Loucy (cell line): ENCODE measurements at regions not wholly inside any gene's neighbourhood (a gene's known extent, or its start where the extent isn't known, plus 50 kb on each side); places are given as distances from the start of the nearest gene placed in this dataset.

Experiments used
- H2AFZ ChIP-seq: fragments of 200-600 bp; sonication (generic); 2 replicates; pipeline ENCODE4 v1.6.0; 2016; ENCODE audit warnings: antibody characterized with exemption, mild to moderate bottlenecking, low read length, moderate library complexity
- H3F3A ChIP-seq: fragments of 200-600 bp; 2 replicates; pipeline ENCODE4 v1.6.0; 2016; ENCODE audit warnings: antibody characterized with exemption, low read depth, mild to moderate bottlenecking
- H3K27me3 ChIP-seq: fragments of 200-600 bp; sonication (generic); 2 replicates; pipeline ENCODE4 v1.6.1; 2014; ENCODE audit warnings: low read length, mild to moderate bottlenecking; ENCODE audit not compliant: insufficient read depth, poor library complexity, severe bottlenecking
- H3K36me3 ChIP-seq: fragments of 200-600 bp; sonication (generic); 2 replicates; pipeline ENCODE4 v1.6.1; 2016; ENCODE audit warnings: low read length; ENCODE audit not compliant: insufficient read depth
- H3K4me1 ChIP-seq: fragments of 200-600 bp; sonication (generic); 2 replicates; pipeline ENCODE4 v1.5.1; 2014; ENCODE audit warnings: low read length, mild to moderate bottlenecking; ENCODE audit not compliant: insufficient read depth, poor library complexity, severe bottlenecking
- H3K4me2 ChIP-seq: fragments of 200-600 bp; sonication (generic); 2 replicates; pipeline ENCODE4 v1.6.0; 2014; ENCODE audit warnings: antibody characterized with exemption, low read length, low read depth, mild to moderate bottlenecking; ENCODE audit not compliant: poor library complexity, severe bottlenecking
- H3K4me3 ChIP-seq: fragments of 200-600 bp; sonication (generic); 2 replicates; pipeline ENCODE4 v1.5.1; 2014; ENCODE audit warnings: low read length, mild to moderate bottlenecking, mixed read lengths; ENCODE audit not compliant: poor library complexity, severe bottlenecking
- H3K79me2 ChIP-seq: fragments of 200-600 bp; sonication (generic); 2 replicates; pipeline ENCODE4 v1.6.1; 2014; ENCODE audit warnings: low read length; ENCODE audit not compliant: insufficient read depth
- H3K9ac ChIP-seq: fragments of 200-600 bp; sonication (generic); 2 replicates; pipeline ENCODE4 v1.6.0; 2014; ENCODE audit warnings: mild to moderate bottlenecking, low read depth, low read length, moderate library complexity; ENCODE audit not compliant: poor library complexity, severe bottlenecking
- H3K9me2 ChIP-seq: fragments of 200-600 bp; sonication (generic); replicated peaks from 2 replicates; pipeline ENCODE4 v1.6.1; 2016; ENCODE audit warnings: low read depth, low read length, mixed read lengths
- H3K9me3 ChIP-seq: fragments of 200-600 bp; sonication (generic); 2 replicates; pipeline ENCODE4 v1.6.1; 2014; ENCODE audit warnings: mild to moderate bottlenecking, antibody characterized with exemption, low read length, low read depth; ENCODE audit not compliant: insufficient read depth
- H4K20me1 ChIP-seq: fragments of 200-600 bp; sonication (generic); 2 replicates; pipeline ENCODE4 v1.6.0; 2014; ENCODE audit warnings: antibody characterized with exemption, low read length, mild to moderate bottlenecking; ENCODE audit not compliant: insufficient read depth, poor library complexity, severe bottlenecking
- EZH2phosphoT487 ChIP-seq: fragments of 200-600 bp; IDR thresholded peaks from 2 replicates; pipeline ENCODE4 v1.6.1; 2018; ENCODE audit warnings: antibody characterized with exemption, mild to moderate bottlenecking, moderate library complexity, borderline replicate concordance
- TF ChIP-seq, protein P1 (sequence below): fragments of 200-600 bp; sonication (generic); conservative IDR thresholded peaks from 2 replicates; pipeline ENCODE4 v1.5.1; 2014; ENCODE audit warnings: mild to moderate bottlenecking, antibody characterized with exemption, low read length

DNA sequence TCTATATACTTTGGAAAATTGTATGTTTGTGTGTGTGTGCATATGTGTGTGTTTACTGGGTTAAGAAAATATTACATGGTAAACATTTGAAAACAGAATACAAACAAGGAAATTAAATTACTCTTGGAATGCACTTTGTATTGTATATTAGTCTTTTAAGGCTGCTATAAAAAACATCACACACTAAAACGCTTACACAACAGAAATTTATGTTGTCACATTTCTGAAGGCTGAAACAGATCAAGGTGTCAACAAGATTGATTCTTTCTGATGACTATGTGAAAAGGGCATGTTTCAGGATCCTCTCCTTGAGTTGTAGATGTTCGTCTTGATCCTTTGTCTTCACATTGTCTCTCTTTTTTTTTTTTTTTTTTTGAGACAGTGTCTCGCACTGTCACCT is 149.1 kb upstream of the CNTN5 start:
- no peaks in the 10 kb centered on the region for H3K9me2 ChIP-seq
- H3K4me1 ChIP-seq = no peaks in the 10 kb centered on the region
- no peak overlapping the region for H3K4me2 ChIP-seq
- no peak overlapping the region for H3K9ac ChIP-seq
- no peaks in the 10 kb centered on the region for H4K20me1 ChIP-seq
- H3K27me3 ChIP-seq = no peaks in the 10 kb centered on the region
- no peaks in the 10 kb centered on the region for H3K79me2 ChIP-seq
- no peaks in the 10 kb centered on the region for H3K36me3 ChIP-seq
- no peak overlapping the region for H2AFZ ChIP-seq
- no peaks in the 10 kb centered on the region for H3K9me3 ChIP-seq
- H3K4me3 ChIP-seq = no peak overlapping the region
- H3F3A ChIP-seq = no peaks in the 10 kb centered on the region
- TF ChIP-seq, protein P1, sequence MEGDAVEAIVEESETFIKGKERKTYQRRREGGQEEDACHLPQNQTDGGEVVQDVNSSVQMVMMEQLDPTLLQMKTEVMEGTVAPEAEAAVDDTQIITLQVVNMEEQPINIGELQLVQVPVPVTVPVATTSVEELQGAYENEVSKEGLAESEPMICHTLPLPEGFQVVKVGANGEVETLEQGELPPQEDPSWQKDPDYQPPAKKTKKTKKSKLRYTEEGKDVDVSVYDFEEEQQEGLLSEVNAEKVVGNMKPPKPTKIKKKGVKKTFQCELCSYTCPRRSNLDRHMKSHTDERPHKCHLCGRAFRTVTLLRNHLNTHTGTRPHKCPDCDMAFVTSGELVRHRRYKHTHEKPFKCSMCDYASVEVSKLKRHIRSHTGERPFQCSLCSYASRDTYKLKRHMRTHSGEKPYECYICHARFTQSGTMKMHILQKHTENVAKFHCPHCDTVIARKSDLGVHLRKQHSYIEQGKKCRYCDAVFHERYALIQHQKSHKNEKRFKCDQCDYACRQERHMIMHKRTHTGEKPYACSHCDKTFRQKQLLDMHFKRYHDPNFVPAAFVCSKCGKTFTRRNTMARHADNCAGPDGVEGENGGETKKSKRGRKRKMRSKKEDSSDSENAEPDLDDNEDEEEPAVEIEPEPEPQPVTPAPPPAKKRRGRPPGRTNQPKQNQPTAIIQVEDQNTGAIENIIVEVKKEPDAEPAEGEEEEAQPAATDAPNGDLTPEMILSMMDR = no peak
- no peak for TF ChIP-seq EZH2phosphoT487

DNA sequence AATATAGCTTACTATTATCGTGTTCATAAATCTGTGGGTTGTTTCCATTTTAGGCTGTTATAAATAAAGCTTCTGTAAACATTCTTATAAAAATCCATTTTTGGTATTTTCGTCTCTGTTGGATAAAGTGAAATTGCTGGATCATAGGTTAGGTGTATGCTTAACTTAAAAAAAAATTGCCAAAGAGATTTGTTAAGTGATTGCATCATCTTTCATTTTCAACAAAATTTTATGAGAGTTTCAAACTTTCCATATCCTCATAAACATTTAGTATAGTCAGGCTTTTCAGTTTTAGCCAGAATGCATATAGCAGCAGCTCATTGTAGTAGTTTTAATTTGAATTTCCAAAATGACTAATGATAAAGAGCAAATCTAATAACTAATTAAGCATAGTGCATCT is 146.7 kb upstream of the CNTN5 start:
- H3K9me3 ChIP-seq = no peaks in the 10 kb centered on the region
- H3K9ac ChIP-seq = no peak overlapping the region

GRCh38 chr11:98895936-98896335 is 124.8 kb upstream of the CNTN5 start:
- Histone ChIP-seq H3K9me3 (no peaks in the 10 kb centered on the region), H3K9me2 (no peaks in the 10 kb centered on the region), H3K4me3 (no peak overlapping the region), H4K20me1 (no peaks in the 10 kb centered on the region), H3K27me3 (no peaks in the 10 kb centered on the region), H3K79me2 (no peaks in the 10 kb centered on the region), H2AFZ (no peak overlapping the region), H3F3A (no peaks in the 10 kb centered on the region), H3K4me1 (no peaks in the 10 kb centered on the region), H3K4me2 (no peak overlapping the region), H3K36me3 (no peaks in the 10 kb centered on the region), H3K9ac (no peak overlapping the region)
- no peak for TF ChIP-seq EZH2phosphoT487
- TF ChIP-seq, protein P1 = no peak

More for the DNA sequence above, 146.7 kb upstream of the CNTN5 start:
- Histone ChIP-seq H3K4me3 (no peak overlapping the region), H3K4me1 (no peaks in the 10 kb centered on the region), H3K36me3 (no peaks in the 10 kb centered on the region), H3K27me3 (no peaks in the 10 kb centered on the region), H3K4me2 (no peak overlapping the region), H3F3A (no peaks in the 10 kb centered on the region), H3K9me2 (no peaks in the 10 kb centered on the region), H3K79me2 (no peaks in the 10 kb centered on the region), H2AFZ (no peak overlapping the region), H4K20me1 (no peaks in the 10 kb centered on the region)
- no peak for TF ChIP-seq EZH2phosphoT487

GRCh38 chr11:98940913-98941312 is 79.8 kb upstream of the CNTN5 start:
- Histone ChIP-seq H3K9ac (no peak overlapping the region), H3K4me1 (no peaks in the 10 kb centered on the region), H3K9me3 (no peaks in the 10 kb centered on the region), H3K4me2 (no peak overlapping the region), H3F3A (no peaks in the 10 kb centered on the region), H3K36me3 (no peaks in the 10 kb centered on the region), H2AFZ (no peak overlapping the region), H3K4me3 (no peak overlapping the region), H3K27me3 (no peaks in the 10 kb centered on the region), H3K9me2 (no peaks in the 10 kb centered on the region), H3K79me2 (no peaks in the 10 kb centered on the region), H4K20me1 (no peaks in the 10 kb centered on the region)
- TF ChIP-seq, protein P1 = no peak
- no peak for TF ChIP-seq EZH2phosphoT487
